ENCODE measurements at regions not wholly inside any gene's neighbourhood (a gene's known extent, or its start where the extent isn't known, plus 50 kb on each side); places are given as distances from the start of the nearest gene placed in this dataset.
A peak's percentile ranks its signal among the peaks of the same experiment; 100 is the strongest.

- WGBS, 2 donors, result 84 to 85% methylated on average over 4 of the region's 4 CpGs
- Histone ChIP-seq H3K9me3 (no peaks in the 10 kb centered on the region), H3K27ac (no peak overlapping the region), H3K4me3 (no peak overlapping the region), H3K36me3 (replicated peaks in 1 of 2; ENCODE audit: insufficient read depth in 1 of 2, low read depth in 2 of 2) (no peaks in the 10 kb centered on the region), H3K4me1 (no peaks in the 10 kb centered on the region), H3K27me3 (no peaks in the 10 kb centered on the region)
- ATAC-seq, result no peak
- DNase-seq, result no peak
- intact Hi-C loops (cut with DNase I), result no loop called here
- TF ChIP-seq POLR2A (IDR thresholded peaks at IDR 0.05), result no peak
Measured at GRCh38 chr11:92364177-92364576, 139.6 kb downstream of the FAT3 start.

- Histone ChIP-seq H3K27me3 (no peaks in the 10 kb centered on the region), H3K36me3 (replicated peaks in 1 of 2; ENCODE audit: insufficient read depth in 1 of 2, low read depth in 2 of 2) (no peaks in the 10 kb centered on the region), H3K4me1 (no peaks in the 10 kb centered on the region), H3K27ac (peak overlapping the region in 2 of 4 donors; percentile 29 to 30), H3K9me3 (no peaks in the 10 kb centered on the region), H3K4me3 (no peak overlapping the region)
- ATAC-seq, result peak; percentile 68
- no peak for DNase-seq
- intact Hi-C loops (cut with DNase I), result no loop called here
- WGBS, 2 donors, result 9 to 16% methylated on average over 3 of the region's 3 CpGs
- TF ChIP-seq POLR2A (IDR thresholded peaks at IDR 0.05) (no peak), CTCF (IDR thresholded peaks at IDR 0.05) (no peak)
Measured at GRCh38 chr11:92376146-92376599, 151.6 kb downstream of the FAT3 start.

GRCh38 chr11:92376680-92377079, 152.1 kb downstream of the FAT3 start:
- Histone ChIP-seq H3K9me3 (no peaks in the 10 kb centered on the region), H3K36me3 (replicated peaks in 1 of 2; ENCODE audit: insufficient read depth in 1 of 2, low read depth in 2 of 2) (no peaks in the 10 kb centered on the region), H3K4me1 (no peaks in the 10 kb centered on the region), H3K27me3 (no peaks in the 10 kb centered on the region), H3K4me3 (no peak overlapping the region), H3K27ac (peak overlapping the region in 2 of 4 donors; percentile 29 to 30)
- TF ChIP-seq CTCF (IDR thresholded peaks at IDR 0.05) (no peak), POLR2A (IDR thresholded peaks at IDR 0.05) (no peak)
- WGBS, 2 donors, result 81 to 84% methylated on average over 1 of the region's 1 CpG
- DNase-seq (no peak), ATAC-seq (no peak)
- intact Hi-C loops (cut with DNase I), result no loop called here

- no peak for DNase-seq
- no peak for ATAC-seq
- WGBS, 2 donors, result 86 to 92% methylated on average over 3 of the region's 3 CpGs
- TF ChIP-seq CTCF (IDR thresholded peaks at IDR 0.05) (no peak), POLR2A (IDR thresholded peaks at IDR 0.05) (no peak)
- H3K4me3 ChIP-seq, result no peak overlapping the region
- H3K9me3 ChIP-seq, result no peaks in the 10 kb centered on the region
- intact Hi-C loops (cut with DNase I), result no loop called here
- no peaks in the 10 kb centered on the region for H3K4me1 ChIP-seq
- no peaks in the 10 kb centered on the region for H3K27me3 ChIP-seq
- H3K36me3 ChIP-seq (replicated peaks in 1 of 2; ENCODE audit: insufficient read depth in 1 of 2, low read depth in 2 of 2), result no peaks in the 10 kb centered on the region
- no peak overlapping the region for H3K27ac ChIP-seq
Measured at GRCh38 chr11:92380882-92381281, 156.3 kb downstream of the FAT3 start.

GRCh38 chr11:92382311-92382710, 157.7 kb downstream of the FAT3 start:
- Histone ChIP-seq H3K36me3 (replicated peaks in 1 of 2; ENCODE audit: insufficient read depth in 1 of 2, low read depth in 2 of 2) (no peaks in the 10 kb centered on the region), H3K9me3 (no peaks in the 10 kb centered on the region), H3K27me3 (no peaks in the 10 kb centered on the region), H3K27ac (no peak overlapping the region), H3K4me3 (no peak overlapping the region), H3K4me1 (no peaks in the 10 kb centered on the region)
- 86 to 97% methylated on average over 3 of the region's 3 CpGs for WGBS, 2 donors
- TF ChIP-seq POLR2A (IDR thresholded peaks at IDR 0.05), result no peak
- no peak for TF ChIP-seq CTCF (IDR thresholded peaks at IDR 0.05)
- ATAC-seq (no peak), DNase-seq (no peak)
- intact Hi-C loops (cut with DNase I), result no loop called here

Measured in body of pancreas (tissue), 4 donors.